ENCODE measurements at regions not wholly inside any gene's neighbourhood (a gene's known extent, or its start where the extent isn't known, plus 50 kb on each side); places are given as distances from the start of the nearest gene placed in this dataset.
"Not testable (repeated sequence)": the region's sequence is repeated elsewhere in the genome, so short reads cannot be mapped to it uniquely, and the experiment has no call there.

DNA sequence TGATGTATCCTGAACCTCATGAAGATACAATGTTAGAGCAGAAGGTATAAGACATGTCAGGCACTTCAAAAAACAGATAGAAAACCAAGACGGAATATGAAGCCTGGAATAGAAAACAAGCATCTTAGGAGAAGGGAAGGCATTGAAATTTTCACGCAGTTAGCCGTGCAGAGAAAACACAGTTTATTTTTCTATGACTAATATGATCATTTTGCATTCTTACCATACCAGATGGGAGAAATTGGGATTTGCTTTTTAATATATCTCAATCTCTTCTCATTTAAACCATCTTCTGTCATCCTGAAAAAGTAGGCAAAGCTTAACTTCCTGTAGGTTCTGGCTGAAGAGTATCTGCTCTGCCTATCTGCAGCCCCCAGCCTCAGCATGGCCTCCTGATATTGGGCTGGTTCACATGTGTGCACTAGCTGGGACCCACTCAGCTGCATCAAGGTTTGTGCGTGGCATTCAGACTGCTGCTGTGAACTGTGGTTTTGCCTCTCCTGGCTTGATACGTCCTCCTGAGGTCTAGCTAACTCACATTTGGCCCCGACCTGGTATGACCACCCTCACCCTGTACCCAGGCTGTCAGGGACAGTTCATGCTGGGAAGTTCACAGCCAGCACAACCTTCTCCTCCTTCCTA, 392.5 kb upstream of the SASH1 start:
- H3K4me3 ChIP-seq (ENCODE audit: low read depth, low read length) = no peak overlapping the region
- DNase-seq = no peak

DNA sequence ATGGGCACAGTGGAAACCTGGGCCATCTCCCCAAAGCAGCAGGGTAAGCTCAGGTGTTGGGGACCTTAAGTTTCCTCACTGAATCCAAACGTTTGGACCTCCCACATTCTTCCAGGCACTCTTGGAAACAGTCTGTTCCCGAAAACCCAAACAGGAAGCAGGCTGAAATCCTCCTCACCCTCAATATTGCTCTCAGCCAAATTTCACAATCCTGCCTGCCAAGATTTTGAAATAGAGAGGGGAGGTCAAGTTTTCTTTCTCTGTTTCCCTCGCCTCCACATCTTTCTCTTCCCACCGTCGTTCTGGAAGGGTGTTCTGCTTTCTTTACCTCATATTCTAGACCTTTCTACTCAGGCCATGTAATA, 392.0 kb upstream of the SASH1 start:
- DNase-seq = no peak
- H3K9me3 ChIP-seq = no peaks in the 10 kb centered on the region
- no peaks in the 10 kb centered on the region for H3K4me1 ChIP-seq
- H3K4me3 ChIP-seq (ENCODE audit: low read depth, low read length) = no peak overlapping the region
- no peaks in the 10 kb centered on the region for H3K36me3 ChIP-seq
- H3K27me3 ChIP-seq = no peaks in the 10 kb centered on the region
- TF ChIP-seq, protein P1, sequence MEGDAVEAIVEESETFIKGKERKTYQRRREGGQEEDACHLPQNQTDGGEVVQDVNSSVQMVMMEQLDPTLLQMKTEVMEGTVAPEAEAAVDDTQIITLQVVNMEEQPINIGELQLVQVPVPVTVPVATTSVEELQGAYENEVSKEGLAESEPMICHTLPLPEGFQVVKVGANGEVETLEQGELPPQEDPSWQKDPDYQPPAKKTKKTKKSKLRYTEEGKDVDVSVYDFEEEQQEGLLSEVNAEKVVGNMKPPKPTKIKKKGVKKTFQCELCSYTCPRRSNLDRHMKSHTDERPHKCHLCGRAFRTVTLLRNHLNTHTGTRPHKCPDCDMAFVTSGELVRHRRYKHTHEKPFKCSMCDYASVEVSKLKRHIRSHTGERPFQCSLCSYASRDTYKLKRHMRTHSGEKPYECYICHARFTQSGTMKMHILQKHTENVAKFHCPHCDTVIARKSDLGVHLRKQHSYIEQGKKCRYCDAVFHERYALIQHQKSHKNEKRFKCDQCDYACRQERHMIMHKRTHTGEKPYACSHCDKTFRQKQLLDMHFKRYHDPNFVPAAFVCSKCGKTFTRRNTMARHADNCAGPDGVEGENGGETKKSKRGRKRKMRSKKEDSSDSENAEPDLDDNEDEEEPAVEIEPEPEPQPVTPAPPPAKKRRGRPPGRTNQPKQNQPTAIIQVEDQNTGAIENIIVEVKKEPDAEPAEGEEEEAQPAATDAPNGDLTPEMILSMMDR (IDR thresholded peaks at IDR 0.05; ENCODE audit: low read depth, low read length) = no peak

More for the DNA sequence above, 392.5 kb upstream of the SASH1 start:
- TF ChIP-seq, protein P1 (IDR thresholded peaks at IDR 0.05; ENCODE audit: low read depth, low read length) = no peak
- Histone ChIP-seq H3K9me3 (no peaks in the 10 kb centered on the region), H3K4me1 (no peaks in the 10 kb centered on the region), H3K27me3 (no peaks in the 10 kb centered on the region), H3K36me3 (no peaks in the 10 kb centered on the region)

DNA sequence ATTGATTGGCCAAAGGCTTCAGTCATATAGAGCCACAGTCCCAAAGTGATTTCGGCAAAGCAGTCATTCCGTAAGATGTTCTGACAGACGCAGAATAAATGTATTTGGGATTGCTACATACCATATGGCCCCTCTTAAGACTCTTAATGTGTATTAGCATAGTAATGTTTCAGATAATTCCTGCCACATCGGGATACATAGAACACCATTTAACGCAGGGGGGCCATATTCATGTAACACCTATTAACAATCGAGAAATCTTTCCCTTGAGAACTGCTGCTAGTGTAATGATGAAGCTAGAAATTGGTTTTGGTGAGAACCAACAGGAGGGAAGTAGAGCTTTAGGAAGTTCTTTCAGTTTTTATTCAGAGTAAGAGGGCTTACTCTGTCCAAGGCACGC, 390.9 kb upstream of the SASH1 start:
- Histone ChIP-seq H3K4me1 (no peaks in the 10 kb centered on the region), H3K36me3 (no peaks in the 10 kb centered on the region), H3K9me3 (no peaks in the 10 kb centered on the region), H3K4me3 (ENCODE audit: low read depth, low read length) (no peak overlapping the region), H3K27me3 (no peaks in the 10 kb centered on the region)
- TF ChIP-seq, protein P1 (IDR thresholded peaks at IDR 0.05; ENCODE audit: low read depth, low read length) = no peak
- no peak for DNase-seq

DNA sequence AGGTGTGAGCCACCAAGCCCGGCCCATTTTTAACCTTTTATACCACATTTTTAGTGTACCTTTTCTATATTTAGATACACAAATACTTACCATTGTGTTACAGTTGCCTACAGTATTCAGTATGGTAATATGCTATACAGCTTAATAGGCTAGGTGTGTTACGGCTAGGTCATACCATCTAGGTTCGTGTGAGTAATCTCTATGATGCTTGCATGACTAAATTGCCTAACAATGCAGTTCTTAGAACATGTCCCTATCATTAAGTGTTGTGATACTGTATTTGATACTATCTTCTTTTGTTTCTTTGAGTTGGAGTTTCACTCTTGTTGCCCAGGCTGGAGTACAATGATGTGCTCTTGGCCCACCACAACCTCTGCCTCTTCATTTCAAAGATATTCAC, 387.7 kb upstream of the SASH1 start:
- Histone ChIP-seq H3K9me3 (no peaks in the 10 kb centered on the region), H3K4me1 (no peaks in the 10 kb centered on the region), H3K27me3 (no peaks in the 10 kb centered on the region), H3K4me3 (ENCODE audit: low read depth, low read length) (no peak overlapping the region), H3K36me3 (no peaks in the 10 kb centered on the region)
- no peak for DNase-seq
- TF ChIP-seq, protein P1 (IDR thresholded peaks at IDR 0.05; ENCODE audit: low read depth, low read length) = no peak

DNA sequence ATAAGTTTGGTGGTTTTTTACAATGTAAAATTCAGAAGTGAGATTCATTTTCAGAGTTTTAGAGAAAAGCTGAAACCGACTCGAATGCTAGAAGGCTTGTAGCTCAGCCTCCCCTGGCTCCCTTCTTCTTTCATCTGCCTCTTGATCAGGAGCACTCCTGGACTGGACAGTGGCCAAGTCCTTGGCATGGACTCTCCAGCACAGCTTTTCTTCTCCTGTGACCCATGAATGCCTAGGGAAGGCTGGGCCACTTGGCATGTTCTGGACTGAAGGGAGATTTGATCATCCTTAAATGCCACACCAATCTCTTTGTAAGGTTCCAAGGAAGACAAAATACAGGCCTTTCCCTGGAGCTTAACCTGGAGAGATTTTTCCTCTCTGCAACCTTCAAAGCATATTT, 384.0 kb upstream of the SASH1 start:
- no peaks in the 10 kb centered on the region for H3K9me3 ChIP-seq
- no peak for DNase-seq
- TF ChIP-seq, protein P1 (IDR thresholded peaks at IDR 0.05; ENCODE audit: low read depth, low read length) = no peak
- no peaks in the 10 kb centered on the region for H3K27me3 ChIP-seq
- no peaks in the 10 kb centered on the region for H3K36me3 ChIP-seq
- H3K4me1 ChIP-seq = no peaks in the 10 kb centered on the region
- H3K4me3 ChIP-seq (ENCODE audit: low read depth, low read length) = no peak overlapping the region

DNA sequence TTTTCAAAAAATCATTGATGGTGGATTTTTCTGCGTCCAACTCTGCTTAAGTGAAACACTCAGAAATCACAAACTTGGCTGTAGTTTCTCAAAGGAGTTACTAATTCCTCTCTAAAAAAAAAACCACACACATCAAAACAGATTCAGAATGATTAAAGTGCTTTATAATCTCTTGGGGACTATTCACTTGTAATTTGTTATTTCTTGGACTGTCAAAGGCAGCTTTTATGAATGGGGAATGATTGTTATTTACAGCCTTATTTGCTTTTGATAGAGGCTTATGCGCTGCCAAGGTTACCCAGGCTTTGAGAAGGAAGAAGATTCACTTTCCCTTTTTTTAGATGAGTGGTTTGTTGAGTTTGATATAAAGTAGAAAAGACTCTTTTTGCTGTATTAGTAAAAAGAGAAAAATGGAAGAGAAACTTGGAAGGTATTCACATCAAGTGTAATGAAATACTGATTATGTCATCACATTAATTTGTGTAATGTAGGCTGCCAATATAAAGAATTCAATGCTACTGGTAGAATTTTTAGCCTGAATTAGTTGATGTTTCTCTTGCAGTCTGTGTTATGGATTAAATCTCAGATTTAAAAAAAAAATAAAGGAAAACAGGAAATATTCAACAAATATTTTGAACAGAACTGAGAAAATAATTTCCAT, 381.0 kb upstream of the SASH1 start:
- TF ChIP-seq, protein P1 (IDR thresholded peaks at IDR 0.05; ENCODE audit: low read depth, low read length) = no peak
- H3K4me1 ChIP-seq = no peaks in the 10 kb centered on the region
- no peak overlapping the region for H3K4me3 ChIP-seq (ENCODE audit: low read depth, low read length)
- DNase-seq = no peak
- H3K27me3 ChIP-seq = no peaks in the 10 kb centered on the region
- H3K9me3 ChIP-seq = no peaks in the 10 kb centered on the region
- no peaks in the 10 kb centered on the region for H3K36me3 ChIP-seq

DNA sequence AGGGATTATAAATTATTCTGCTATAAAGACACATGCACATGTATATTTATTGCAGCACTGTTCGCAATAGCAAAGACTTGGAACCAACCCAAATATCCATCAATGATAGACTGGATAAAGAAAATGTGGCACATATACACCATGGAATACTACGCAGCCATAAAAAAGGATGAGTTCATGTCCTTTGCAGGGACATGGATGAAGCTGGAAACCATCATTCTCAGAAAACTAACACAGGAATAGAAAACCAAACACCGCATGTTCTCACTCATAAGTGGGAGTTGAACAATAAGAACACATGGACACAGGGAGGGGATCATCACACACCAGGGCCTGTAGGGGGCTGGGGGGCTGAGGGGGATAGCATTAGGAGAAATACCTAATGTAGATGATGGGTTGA, 377.2 kb upstream of the SASH1 start:
- H3K9me3 ChIP-seq; H3K4me3 ChIP-seq (ENCODE audit: low read depth, low read length); H3K36me3 ChIP-seq; H3K27me3 ChIP-seq; DNase-seq; H3K4me1 ChIP-seq: not testable (repeated sequence)

Measured in BE2C (cell line).